ENCODE measurements at regions not wholly inside any gene's neighbourhood (a gene's known extent, or its start where the extent isn't known, plus 50 kb on each side); places are given as distances from the start of the nearest gene placed in this dataset.
A peak's percentile ranks its signal among the peaks of the same experiment; 100 is the strongest.

GRCh38 chr2:8148260-8149006 lies 533.4 kb upstream of the ID2 start:
- WGBS, result 69% methylated on average over 3 of the region's 8 CpGs
- Histone ChIP-seq H2AK5ac (ENCODE audit: low read length, severe bottlenecking) (peak overlapping the region; percentile 52), H3K9ac (ENCODE audit: low read length) (no peak overlapping the region), H3K4me3 (ENCODE audit: insufficient read depth in 1 of 2, low read depth in 1 of 2, low read length in 2 of 2) (no peak overlapping the region), H3K27ac (ENCODE audit: low read length, poor library complexity, severe bottlenecking) (peak overlapping the region; percentile 75), H3K23ac (ENCODE audit: low read length in 2 of 2) (no peak overlapping the region), H3K79me1 (replicated peaks; ENCODE audit: low read length, poor library complexity, severe bottlenecking) (no peaks in the 10 kb centered on the region), H3K14ac (ENCODE audit: low read length in 2 of 2) (no peak overlapping the region), H3K4me2 (ENCODE audit: low read length, poor library complexity, severe bottlenecking) (no peak overlapping the region), H3K4ac (ENCODE audit: low read depth in 1 of 2, low read length in 2 of 2) (no peak overlapping the region), H3K4me1 (ENCODE audit: control insufficient read depth, insufficient read depth, low read depth, low read length) (peaks cover 18% of the 10 kb centered on the region), H2BK12ac (ENCODE audit: low read length in 2 of 2) (no peak overlapping the region), H2BK120ac (ENCODE audit: low read depth, low read length) (no peak overlapping the region), H4K91ac (ENCODE audit: low read length) (no peak overlapping the region), H2BK15ac (ENCODE audit: low read depth, poor library complexity, severe bottlenecking) (no peak overlapping the region), H2AFZ (ENCODE audit: low read depth, low read length) (no peak overlapping the region), H3K9me3 (ENCODE audit: control insufficient read depth, low read length) (no peaks in the 10 kb centered on the region), H4K8ac (ENCODE audit: low read length) (no peak overlapping the region), H3K27me3 (ENCODE audit: control insufficient read depth in 1 of 2, insufficient read depth in 1 of 2, low read length in 2 of 2) (no peaks in the 10 kb centered on the region), H3K36me3 (ENCODE audit: control insufficient read depth in 1 of 2, insufficient read depth in 2 of 2, low read depth in 1 of 2, low read length in 2 of 2) (no peaks in the 10 kb centered on the region), H2BK5ac (ENCODE audit: low read depth, low read length, poor library complexity, severe bottlenecking) (no peak overlapping the region), H3K18ac (ENCODE audit: low read depth in 1 of 2, low read length in 2 of 2) (no peak overlapping the region)
- DNase-seq, result peak; percentile 77

GRCh38 chr2:8149007-8149405 lies 532.9 kb upstream of the ID2 start:
- H3K14ac ChIP-seq (ENCODE audit: low read length in 2 of 2), result no peak overlapping the region
- WGBS, result 81% methylated on average over 5 of the region's 5 CpGs
- no peak for DNase-seq

GRCh38 chr2:8149985-8150539 lies 531.8 kb upstream of the ID2 start:
- H2BK120ac ChIP-seq (ENCODE audit: low read depth, low read length), result no peak overlapping the region
- H2BK12ac ChIP-seq (ENCODE audit: low read length in 2 of 2), result no peak overlapping the region
- no peak overlapping the region for H3K4ac ChIP-seq (ENCODE audit: low read depth in 1 of 2, low read length in 2 of 2)
- no peak overlapping the region for H2AK5ac ChIP-seq (ENCODE audit: low read length, severe bottlenecking)
- peak overlapping the region; percentile 75 for H4K8ac ChIP-seq (ENCODE audit: low read length)
- no peak overlapping the region for H3K14ac ChIP-seq (ENCODE audit: low read length in 2 of 2)
- H3K9me3 ChIP-seq (ENCODE audit: control insufficient read depth, low read length), result no peaks in the 10 kb centered on the region
- H3K27ac ChIP-seq (ENCODE audit: low read length, poor library complexity, severe bottlenecking), result peak overlapping the region; percentile 61
- H3K27me3 ChIP-seq (ENCODE audit: control insufficient read depth in 1 of 2, insufficient read depth in 1 of 2, low read length in 2 of 2), result no peaks in the 10 kb centered on the region
- H3K79me1 ChIP-seq (replicated peaks; ENCODE audit: low read length, poor library complexity, severe bottlenecking), result no peaks in the 10 kb centered on the region
- H2BK5ac ChIP-seq (ENCODE audit: low read depth, low read length, poor library complexity, severe bottlenecking), result no peak overlapping the region
- H2AFZ ChIP-seq (ENCODE audit: low read depth, low read length), result no peak overlapping the region
- no peak overlapping the region for H3K9ac ChIP-seq (ENCODE audit: low read length)
- 44% methylated on average over 9 of the region's 9 CpGs for WGBS
- H3K36me3 ChIP-seq (ENCODE audit: control insufficient read depth in 1 of 2, insufficient read depth in 2 of 2, low read depth in 1 of 2, low read length in 2 of 2), result no peaks in the 10 kb centered on the region
- H2BK15ac ChIP-seq (ENCODE audit: low read depth, poor library complexity, severe bottlenecking), result no peak overlapping the region
- H3K18ac ChIP-seq (ENCODE audit: low read depth in 1 of 2, low read length in 2 of 2), result peak overlapping the region in 1 of 2 experiments; percentile 40
- H3K4me1 ChIP-seq (ENCODE audit: control insufficient read depth, insufficient read depth, low read depth, low read length), result peaks cover 18% of the 10 kb centered on the region
- no peak overlapping the region for H3K4me3 ChIP-seq (ENCODE audit: insufficient read depth in 1 of 2, low read depth in 1 of 2, low read length in 2 of 2)
- no peak overlapping the region for H3K23ac ChIP-seq (ENCODE audit: low read length in 2 of 2)
- no peak overlapping the region for H4K91ac ChIP-seq (ENCODE audit: low read length)
- H3K4me2 ChIP-seq (ENCODE audit: low read length, poor library complexity, severe bottlenecking), result no peak overlapping the region
- DNase-seq, result peak; percentile 22

More at GRCh38 chr2:8149007-8149405, 532.9 kb upstream of the ID2 start:
- Histone ChIP-seq H2AK5ac (ENCODE audit: low read length, severe bottlenecking) (peak overlapping the region; percentile 52), H2BK12ac (ENCODE audit: low read length in 2 of 2) (no peak overlapping the region), H4K91ac (ENCODE audit: low read length) (no peak overlapping the region), H3K9ac (ENCODE audit: low read length) (no peak overlapping the region), H2BK120ac (ENCODE audit: low read depth, low read length) (no peak overlapping the region), H3K23ac (ENCODE audit: low read length in 2 of 2) (no peak overlapping the region), H3K27me3 (ENCODE audit: control insufficient read depth in 1 of 2, insufficient read depth in 1 of 2, low read length in 2 of 2) (no peaks in the 10 kb centered on the region), H3K27ac (ENCODE audit: low read length, poor library complexity, severe bottlenecking) (peak overlapping the region; percentile 75), H3K36me3 (ENCODE audit: control insufficient read depth in 1 of 2, insufficient read depth in 2 of 2, low read depth in 1 of 2, low read length in 2 of 2) (no peaks in the 10 kb centered on the region), H3K9me3 (ENCODE audit: control insufficient read depth, low read length) (no peaks in the 10 kb centered on the region), H2BK15ac (ENCODE audit: low read depth, poor library complexity, severe bottlenecking) (no peak overlapping the region), H3K79me1 (replicated peaks; ENCODE audit: low read length, poor library complexity, severe bottlenecking) (no peaks in the 10 kb centered on the region), H4K8ac (ENCODE audit: low read length) (no peak overlapping the region), H3K4ac (ENCODE audit: low read depth in 1 of 2, low read length in 2 of 2) (no peak overlapping the region), H2AFZ (ENCODE audit: low read depth, low read length) (no peak overlapping the region), H3K4me2 (ENCODE audit: low read length, poor library complexity, severe bottlenecking) (no peak overlapping the region), H3K4me1 (ENCODE audit: control insufficient read depth, insufficient read depth, low read depth, low read length) (peaks cover 18% of the 10 kb centered on the region), H3K18ac (ENCODE audit: low read depth in 1 of 2, low read length in 2 of 2) (no peak overlapping the region), H2BK5ac (ENCODE audit: low read depth, low read length, poor library complexity, severe bottlenecking) (no peak overlapping the region), H3K4me3 (ENCODE audit: insufficient read depth in 1 of 2, low read depth in 1 of 2, low read length in 2 of 2) (no peak overlapping the region)

GRCh38 chr2:8151888-8152287 lies 530.0 kb upstream of the ID2 start:
- H3K27me3 ChIP-seq (ENCODE audit: control insufficient read depth in 1 of 2, insufficient read depth in 1 of 2, low read length in 2 of 2), result no peaks in the 10 kb centered on the region
- 93% methylated on average over 2 of the region's 2 CpGs for WGBS
- H3K4ac ChIP-seq (ENCODE audit: low read depth in 1 of 2, low read length in 2 of 2), result no peak overlapping the region

More at GRCh38 chr2:8151888-8152287, 530.0 kb upstream of the ID2 start:
- Histone ChIP-seq H3K9ac (ENCODE audit: low read length) (no peak overlapping the region), H3K4me1 (ENCODE audit: control insufficient read depth, insufficient read depth, low read depth, low read length) (peaks cover 18% of the 10 kb centered on the region), H2AK5ac (ENCODE audit: low read length, severe bottlenecking) (no peak overlapping the region), H3K14ac (ENCODE audit: low read length in 2 of 2) (no peak overlapping the region), H3K4me2 (ENCODE audit: low read length, poor library complexity, severe bottlenecking) (no peak overlapping the region), H2BK15ac (ENCODE audit: low read depth, poor library complexity, severe bottlenecking) (no peak overlapping the region), H2BK120ac (ENCODE audit: low read depth, low read length) (no peak overlapping the region), H3K18ac (ENCODE audit: low read depth in 1 of 2, low read length in 2 of 2) (no peak overlapping the region), H3K36me3 (ENCODE audit: control insufficient read depth in 1 of 2, insufficient read depth in 2 of 2, low read depth in 1 of 2, low read length in 2 of 2) (no peaks in the 10 kb centered on the region), H2AFZ (ENCODE audit: low read depth, low read length) (no peak overlapping the region), H4K8ac (ENCODE audit: low read length) (no peak overlapping the region), H3K23ac (ENCODE audit: low read length in 2 of 2) (no peak overlapping the region), H3K79me1 (replicated peaks; ENCODE audit: low read length, poor library complexity, severe bottlenecking) (no peaks in the 10 kb centered on the region), H3K9me3 (ENCODE audit: control insufficient read depth, low read length) (no peaks in the 10 kb centered on the region), H2BK5ac (ENCODE audit: low read depth, low read length, poor library complexity, severe bottlenecking) (no peak overlapping the region), H4K91ac (ENCODE audit: low read length) (no peak overlapping the region), H2BK12ac (ENCODE audit: low read length in 2 of 2) (no peak overlapping the region), H3K27ac (ENCODE audit: low read length, poor library complexity, severe bottlenecking) (no peak overlapping the region), H3K4me3 (ENCODE audit: insufficient read depth in 1 of 2, low read depth in 1 of 2, low read length in 2 of 2) (no peak overlapping the region)
- DNase-seq, result no peak

Measured in mesenchymal stem cell (in vitro differentiated cells and primary cell).